Lower leg skin (tissue), 3 donors: ENCODE measurements at regions not wholly inside any gene's neighbourhood (a gene's known extent, or its start where the extent isn't known, plus 50 kb on each side); places are given as distances from the start of the nearest gene placed in this dataset.

Experiments
- POLR2A ChIP-seq, 2 donors: fragments of 450-650 bp; IDR thresholded peaks; one replicate each; pipeline ENCODE4 v1.6.1; 2016 to 2017; ENCODE audit warnings: antibody characterized with exemption in 2 of 2, mild to moderate bottlenecking in 1 of 2, moderate library complexity in 1 of 2
- TF ChIP-seq, protein P1 (sequence below), 3 donors: fragments of 450-650 bp; IDR thresholded peaks; one replicate each; pipeline ENCODE4 v1.5.1; 2016; ENCODE audit warnings: antibody characterized with exemption in 3 of 3, mild to moderate bottlenecking in 3 of 3, moderate library complexity in 2 of 3

DNA sequence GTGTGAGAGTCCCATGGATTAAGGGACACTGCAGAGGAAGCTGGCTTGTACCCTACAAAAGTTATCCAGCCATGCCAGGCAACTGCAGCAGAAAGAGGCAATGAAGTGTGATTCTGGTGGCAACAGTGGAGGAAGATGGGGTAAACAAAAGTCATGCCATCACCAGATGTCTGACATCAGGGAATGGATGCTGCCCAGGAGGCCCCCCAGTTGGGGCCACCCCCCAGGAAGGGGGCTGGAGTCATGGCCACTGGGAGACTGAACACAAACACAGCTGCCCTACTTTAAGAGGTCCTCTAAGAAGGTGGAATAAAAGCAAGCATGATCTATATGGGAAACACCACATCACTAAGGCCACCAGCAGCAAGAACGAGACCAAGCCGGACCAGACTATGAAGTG lies 235.3 kb downstream of the KLF12 start:
- TF ChIP-seq, protein P1, sequence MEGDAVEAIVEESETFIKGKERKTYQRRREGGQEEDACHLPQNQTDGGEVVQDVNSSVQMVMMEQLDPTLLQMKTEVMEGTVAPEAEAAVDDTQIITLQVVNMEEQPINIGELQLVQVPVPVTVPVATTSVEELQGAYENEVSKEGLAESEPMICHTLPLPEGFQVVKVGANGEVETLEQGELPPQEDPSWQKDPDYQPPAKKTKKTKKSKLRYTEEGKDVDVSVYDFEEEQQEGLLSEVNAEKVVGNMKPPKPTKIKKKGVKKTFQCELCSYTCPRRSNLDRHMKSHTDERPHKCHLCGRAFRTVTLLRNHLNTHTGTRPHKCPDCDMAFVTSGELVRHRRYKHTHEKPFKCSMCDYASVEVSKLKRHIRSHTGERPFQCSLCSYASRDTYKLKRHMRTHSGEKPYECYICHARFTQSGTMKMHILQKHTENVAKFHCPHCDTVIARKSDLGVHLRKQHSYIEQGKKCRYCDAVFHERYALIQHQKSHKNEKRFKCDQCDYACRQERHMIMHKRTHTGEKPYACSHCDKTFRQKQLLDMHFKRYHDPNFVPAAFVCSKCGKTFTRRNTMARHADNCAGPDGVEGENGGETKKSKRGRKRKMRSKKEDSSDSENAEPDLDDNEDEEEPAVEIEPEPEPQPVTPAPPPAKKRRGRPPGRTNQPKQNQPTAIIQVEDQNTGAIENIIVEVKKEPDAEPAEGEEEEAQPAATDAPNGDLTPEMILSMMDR (IDR thresholded peaks at IDR 0.05) = no peak
- no peak for TF ChIP-seq POLR2A (IDR thresholded peaks at IDR 0.05)
